HCT116 (cell line): ENCODE measurements at regions not wholly inside any gene's neighbourhood (a gene's known extent, or its start where the extent isn't known, plus 50 kb on each side); places are given as distances from the start of the nearest gene placed in this dataset.

Experiments
- CTCF ChIP-seq, 3 experiments: fragments of 200-600 bp in 1 of 3; sonication (generic) in 1 of 3; IDR thresholded peaks in 2 of 3; conservative IDR thresholded peaks in 1 of 3; 2 replicates each; pipeline ENCODE4 v1.5.1; 2012 to 2017; ENCODE audit warnings: low read depth in 2 of 3, low read length in 2 of 3, antibody characterized with exemption in 1 of 3, borderline replicate concordance in 1 of 3, control low read depth in 1 of 3, mild to moderate bottlenecking in 1 of 3, mixed read lengths in 1 of 3, mixed run types in 1 of 3, moderate library complexity in 1 of 3; ENCODE audit not compliant: insufficient read depth in 1 of 3
- EZH2 ChIP-seq: fragments of 200-600 bp; sonication (generic); IDR thresholded peaks from 2 replicates; pipeline ENCODE4 v1.6.1; 2017; ENCODE audit warnings: antibody characterized with exemption, mixed run types
- EZH2phosphoT487 ChIP-seq: fragments of 200-600 bp; IDR thresholded peaks from 2 replicates; pipeline ENCODE4 v1.6.1; 2018; ENCODE audit warnings: antibody characterized with exemption, borderline replicate concordance
- POLR2A ChIP-seq: IDR thresholded peaks from 2 replicates; pipeline ENCODE4 v1.7.0; 2011; ENCODE audit warnings: borderline replicate concordance; ENCODE audit not compliant: insufficient read depth, insufficient read length; ENCODE audit errors: extremely low read depth
- TCF7L2 ChIP-seq: IDR thresholded peaks from 2 replicates; pipeline ENCODE4 v1.7.0; 2011; ENCODE audit warnings: borderline replicate concordance, inconsistent platforms; ENCODE audit not compliant: insufficient read depth, insufficient read length; ENCODE audit errors: extremely low read depth
- TF ChIP-seq, protein P1 (sequence below): IDR thresholded peaks from 2 replicates; pipeline ENCODE4 v1.6.1; 2012

GRCh38 chr10:25743832-25744231, 190.2 kb upstream of the MYO3A start:
- TF ChIP-seq POLR2A (no peak), TCF7L2 (no peak), CTCF (IDR thresholded peaks at IDR 0.05 in 2 of 3, conservative IDR thresholded peaks at IDR 0.05 in 1 of 3; ENCODE audit: borderline replicate concordance in 1 of 3, insufficient read depth in 1 of 3, low read depth in 2 of 3, low read length in 2 of 3) (no peak), EZH2 (no peak), EZH2phosphoT487 (no peak)
- TF ChIP-seq, protein P1, sequence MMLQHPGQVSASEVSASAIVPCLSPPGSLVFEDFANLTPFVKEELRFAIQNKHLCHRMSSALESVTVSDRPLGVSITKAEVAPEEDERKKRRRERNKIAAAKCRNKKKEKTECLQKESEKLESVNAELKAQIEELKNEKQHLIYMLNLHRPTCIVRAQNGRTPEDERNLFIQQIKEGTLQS = no peak
